ENCODE measurements at regions not wholly inside any gene's neighbourhood (a gene's known extent, or its start where the extent isn't known, plus 50 kb on each side); places are given as distances from the start of the nearest gene placed in this dataset.

DNA sequence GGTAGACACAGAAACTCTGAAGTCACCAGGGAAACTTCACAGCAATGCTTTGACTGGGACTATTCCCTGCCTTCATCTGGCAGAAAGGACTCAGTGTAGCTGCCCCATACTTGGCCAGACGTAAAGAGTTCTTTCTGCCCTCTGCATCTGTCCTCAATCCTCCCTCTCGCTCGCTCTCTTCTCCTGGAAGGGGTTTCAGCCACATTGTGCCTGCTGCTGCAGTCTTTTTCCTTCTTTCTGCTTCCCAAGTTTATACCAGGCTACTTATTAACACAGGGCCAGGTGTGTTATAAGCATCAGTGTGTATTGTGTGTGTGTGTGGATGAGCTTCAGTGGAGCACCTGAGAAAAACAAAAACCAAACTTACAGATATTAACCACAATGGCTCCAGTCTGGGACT, 638.4 kb downstream of the ACTR3B start:
- H2BK5ac ChIP-seq (ENCODE audit: low read depth, low read length, poor library complexity, severe bottlenecking) = no peak overlapping the region
- H3K4me1 ChIP-seq (ENCODE audit: control insufficient read depth, insufficient read depth, low read length) = no peaks in the 10 kb centered on the region
- no peak overlapping the region for H3K18ac ChIP-seq (ENCODE audit: low read depth, low read length)
- ATAC-seq (ENCODE audit: low read depth) (no peak), DNase-seq (no peak)
- no peaks in the 10 kb centered on the region for H3K27me3 ChIP-seq (ENCODE audit: control insufficient read depth, insufficient read depth, low read length)
- H2AK5ac ChIP-seq (ENCODE audit: low read depth, low read length) = no peak overlapping the region
- no peak overlapping the region for H3K56ac ChIP-seq (ENCODE audit: extremely low read depth, insufficient read depth, low read length)
- peaks cover 34% of the 10 kb centered on the region for H3K9me3 ChIP-seq (ENCODE audit: control insufficient read depth, insufficient read depth, low read length)
- no peak overlapping the region for H3K27ac ChIP-seq (ENCODE audit: insufficient read depth, low read length)
- no peak overlapping the region for H4K8ac ChIP-seq (ENCODE audit: low read depth in 2 of 2, low read length in 2 of 2)
- no peak overlapping the region for H3K4ac ChIP-seq (ENCODE audit: low read depth, low read length)
- H4K5ac ChIP-seq (ENCODE audit: low read depth, low read length) = no peak overlapping the region
- H2BK120ac ChIP-seq (ENCODE audit: low read depth, low read length) = no peak overlapping the region
- no peak overlapping the region for H3K4me3 ChIP-seq (ENCODE audit: insufficient read depth, low read depth, low read length)
- BruUV-seq (replicated peaks) = no TSS peak
- H2AK9ac ChIP-seq (replicated peaks; ENCODE audit: low read depth, low read length, poor library complexity) = no peak overlapping the region
- dilution Hi-C loops (cut with HindIII; ENCODE audit: low sequenced_read_pairs, unreplicated experiment) (no loop called here), in situ Hi-C loops (cut with MboI; ENCODE audit: low sequenced_read_pairs) (no loop called here), intact Hi-C loops (cut with micrococcal nuclease) (no loop called here)
- no peaks in the 10 kb centered on the region for H3K36me3 ChIP-seq (ENCODE audit: control insufficient read depth, insufficient read depth, low read length)
- CTCF ChIA-PET = no interaction called here
- no peaks in the 10 kb centered on the region for H3K9me1 ChIP-seq (ENCODE audit: insufficient read depth, low read length)
- POLR2A ChIA-PET (ENCODE audit: unreplicated experiment) = no interaction called here
- H3K9ac ChIP-seq (ENCODE audit: low read depth, low read length) = no peak overlapping the region
- no peaks in the 10 kb centered on the region for H3K79me1 ChIP-seq (ENCODE audit: low read depth in 1 of 2, low read length in 2 of 2)
- no CpG with 5 or more reads among the region's 3 CpGs for WGBS, 2 experiments (ENCODE audit: extremely low coverage in 2 of 2, insufficient read length in 1 of 2)
- no peak overlapping the region for H3K23ac ChIP-seq (ENCODE audit: low read depth, low read length)
- H4K20me1 ChIP-seq (ENCODE audit: insufficient read depth, low read length) = no peaks in the 10 kb centered on the region; the same call in 1 of the 2 replicates
- H2BK15ac ChIP-seq (ENCODE audit: low read depth, low read length) = no peak overlapping the region
- H2AFZ ChIP-seq (replicated peaks; ENCODE audit: low read length, poor library complexity) = no peak overlapping the region
- no peak overlapping the region for H2BK20ac ChIP-seq (ENCODE audit: low read depth, low read length)
- TF ChIP-seq, protein P1, sequence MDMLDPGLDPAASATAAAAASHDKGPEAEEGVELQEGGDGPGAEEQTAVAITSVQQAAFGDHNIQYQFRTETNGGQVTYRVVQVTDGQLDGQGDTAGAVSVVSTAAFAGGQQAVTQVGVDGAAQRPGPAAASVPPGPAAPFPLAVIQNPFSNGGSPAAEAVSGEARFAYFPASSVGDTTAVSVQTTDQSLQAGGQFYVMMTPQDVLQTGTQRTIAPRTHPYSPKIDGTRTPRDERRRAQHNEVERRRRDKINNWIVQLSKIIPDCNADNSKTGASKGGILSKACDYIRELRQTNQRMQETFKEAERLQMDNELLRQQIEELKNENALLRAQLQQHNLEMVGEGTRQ (IDR thresholded peaks at IDR 0.05; ENCODE audit: low read depth, low read length) = no peak
- TF ChIP-seq RAD21 (IDR thresholded peaks at IDR 0.05; ENCODE audit: low read length) (no peak), NFE2L2 (IDR thresholded peaks at IDR 0.05; ENCODE audit: low read depth, low read length) (no peak), RCOR1 (IDR thresholded peaks at IDR 0.05; ENCODE audit: insufficient replicate concordance, low read length) (no peak), RFX5 (IDR thresholded peaks at IDR 0.05; ENCODE audit: low read depth, low read length) (no peak), MAFK (IDR thresholded peaks at IDR 0.05; ENCODE audit: low read depth, low read length) (no peak)
- H3K4me2 ChIP-seq (ENCODE audit: low read depth, low read length) = no peak overlapping the region
- H4K91ac ChIP-seq (ENCODE audit: insufficient read depth, low read depth, low read length) = no peak overlapping the region
- no peak overlapping the region for H3K14ac ChIP-seq (replicated peaks; ENCODE audit: low read depth, low read length)
